ENCODE measurements at regions not wholly inside any gene's neighbourhood (a gene's known extent, or its start where the extent isn't known, plus 50 kb on each side); places are given as distances from the start of the nearest gene placed in this dataset.
"Not testable (repeated sequence)": the region's sequence is repeated elsewhere in the genome, so short reads cannot be mapped to it uniquely, and the experiment has no call there.

- DNase-seq = no peak
Observed at GRCh38 chr4:114088481-114088880, 109.0 kb upstream of the ARSJ start.

GRCh38 chr4:114091546-114091945 is 112.1 kb upstream of the ARSJ start:
- no peak for DNase-seq

DNA sequence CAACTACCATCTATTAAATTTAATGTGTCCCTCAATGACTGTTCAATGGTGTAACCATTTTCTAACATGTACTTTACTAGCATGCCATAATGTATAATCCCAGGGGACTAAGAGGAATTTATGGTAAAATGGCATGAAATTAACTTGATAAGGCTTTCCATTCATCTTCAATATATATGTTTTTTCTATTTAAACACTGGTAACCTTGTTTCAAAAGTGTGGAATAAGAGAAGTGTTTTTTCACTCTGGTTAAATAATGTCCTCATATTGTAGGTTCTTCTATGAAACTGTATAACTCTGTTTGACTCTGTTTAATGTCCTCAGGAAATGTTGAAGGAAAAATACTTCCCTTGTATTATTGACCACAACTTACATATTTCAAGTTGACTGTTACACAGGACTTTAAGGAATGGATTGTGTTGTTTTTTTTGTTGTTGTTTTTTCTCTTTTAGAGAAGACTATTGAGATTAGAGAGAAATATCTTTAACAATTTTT is 113.8 kb upstream of the ARSJ start:
- no peak for DNase-seq

DNA sequence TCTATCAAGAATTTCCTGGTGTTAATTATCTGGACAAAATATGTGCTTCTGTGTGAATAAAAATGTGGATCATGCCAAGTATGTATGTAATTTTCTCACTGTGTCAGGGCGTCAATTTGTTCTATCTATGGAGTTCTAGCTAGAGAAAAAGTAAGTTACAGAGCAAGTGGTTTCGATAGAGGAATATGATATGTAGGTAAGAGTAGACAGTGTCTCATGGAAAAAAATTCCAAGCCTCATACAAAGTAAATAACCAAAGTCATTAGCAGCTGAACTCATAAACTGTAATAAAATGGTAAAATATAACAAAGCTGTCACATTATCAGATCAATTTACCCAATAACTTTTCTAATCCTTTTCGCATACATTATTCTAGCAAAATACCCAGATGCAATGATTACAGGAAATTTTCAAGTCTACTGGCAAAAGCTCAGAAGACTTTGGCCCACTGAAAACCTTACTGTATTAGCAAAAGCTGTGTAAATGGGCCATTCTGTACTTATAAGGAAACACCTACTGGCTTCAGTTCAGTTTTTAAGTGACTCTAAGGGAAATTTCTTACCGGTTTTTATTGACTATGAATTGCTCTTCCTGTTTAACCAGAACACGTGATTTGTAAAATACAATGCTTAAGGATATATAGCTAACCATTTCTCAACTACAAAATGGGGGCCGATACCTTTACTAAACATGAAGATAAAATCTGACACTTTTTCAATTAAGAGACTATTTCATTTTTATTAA is 121.0 kb upstream of the ARSJ start:
- DNase-seq = no peak

- DNase-seq = no peak
Observed at GRCh38 chr4:114103908-114104307, 124.5 kb upstream of the ARSJ start.

GRCh38 chr4:114108869-114109268 is 129.4 kb upstream of the ARSJ start:
- DNase-seq = peak; percentile 23

GRCh38 chr4:114109776-114110175 is 130.3 kb upstream of the ARSJ start:
- no peak for DNase-seq

DNA sequence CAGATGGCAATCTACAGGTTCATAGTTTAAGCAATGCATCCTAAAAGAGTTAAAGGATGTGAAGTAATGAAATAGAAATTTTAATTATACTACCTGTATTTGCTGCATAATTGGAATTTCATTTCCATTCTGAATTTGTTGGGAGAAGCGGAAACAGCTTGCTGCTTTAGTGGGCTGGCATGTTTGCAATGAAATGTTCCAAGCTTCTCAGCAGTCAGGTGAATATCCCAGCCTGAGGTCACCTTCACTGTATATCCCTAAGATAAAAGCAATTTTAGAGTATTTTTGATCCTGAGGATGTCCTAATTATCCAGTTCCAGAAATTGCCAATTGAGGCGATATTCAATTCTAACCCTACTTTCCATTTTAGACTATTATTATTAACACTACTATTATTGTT is 136.1 kb upstream of the ARSJ start:
- DNase-seq = no peak

GRCh38 chr4:114116861-114117260 is 137.4 kb upstream of the ARSJ start:
- DNase-seq = no peak

DNA sequence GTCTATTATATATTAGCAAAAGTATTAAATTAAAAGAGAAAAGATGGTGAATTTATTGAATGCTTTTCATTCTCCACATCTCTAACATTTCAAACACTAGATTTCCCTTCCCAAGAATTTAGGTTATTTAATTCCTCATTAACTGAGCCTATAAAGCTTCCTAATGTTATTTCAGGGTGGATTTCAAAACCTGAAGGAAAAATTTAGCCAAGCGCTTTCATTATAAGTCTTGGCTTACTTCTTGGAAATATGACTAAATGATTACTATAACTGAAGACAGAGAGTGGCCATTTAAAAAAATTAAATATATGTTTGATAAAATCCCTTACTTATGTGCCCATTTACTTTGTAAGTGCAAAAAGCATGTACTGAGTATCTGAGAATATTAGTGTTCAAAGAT is 141.8 kb upstream of the ARSJ start:
- DNase-seq = no peak

DNA sequence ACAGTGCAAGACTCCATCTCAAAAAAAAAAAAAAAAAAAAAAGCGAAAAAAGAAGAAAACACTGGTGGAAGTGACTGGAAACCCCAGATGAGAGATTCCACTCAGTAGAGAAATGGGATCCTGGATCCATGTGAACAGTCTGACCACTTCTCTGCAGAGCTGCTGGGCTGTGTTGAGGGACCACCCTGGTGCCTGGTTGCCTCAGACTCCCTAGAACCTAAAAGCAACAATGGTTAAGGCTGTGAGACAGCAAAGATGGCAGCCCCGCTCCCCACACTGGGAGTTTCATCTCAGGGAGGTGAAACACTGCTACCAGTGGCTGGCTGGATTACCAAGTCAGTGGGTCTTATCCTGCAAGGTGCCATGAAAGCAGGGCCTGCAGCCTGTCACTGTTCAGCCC is 152.8 kb upstream of the ARSJ start:
- no peak for DNase-seq

- DNase-seq = no peak
Observed at GRCh38 chr4:114132830-114133229, 153.4 kb upstream of the ARSJ start.

GRCh38 chr4:114136069-114136468 is 156.6 kb upstream of the ARSJ start:
- no peak for DNase-seq

- DNase-seq = no peak
Observed at GRCh38 chr4:114137984-114138383, 158.5 kb upstream of the ARSJ start.

DNA sequence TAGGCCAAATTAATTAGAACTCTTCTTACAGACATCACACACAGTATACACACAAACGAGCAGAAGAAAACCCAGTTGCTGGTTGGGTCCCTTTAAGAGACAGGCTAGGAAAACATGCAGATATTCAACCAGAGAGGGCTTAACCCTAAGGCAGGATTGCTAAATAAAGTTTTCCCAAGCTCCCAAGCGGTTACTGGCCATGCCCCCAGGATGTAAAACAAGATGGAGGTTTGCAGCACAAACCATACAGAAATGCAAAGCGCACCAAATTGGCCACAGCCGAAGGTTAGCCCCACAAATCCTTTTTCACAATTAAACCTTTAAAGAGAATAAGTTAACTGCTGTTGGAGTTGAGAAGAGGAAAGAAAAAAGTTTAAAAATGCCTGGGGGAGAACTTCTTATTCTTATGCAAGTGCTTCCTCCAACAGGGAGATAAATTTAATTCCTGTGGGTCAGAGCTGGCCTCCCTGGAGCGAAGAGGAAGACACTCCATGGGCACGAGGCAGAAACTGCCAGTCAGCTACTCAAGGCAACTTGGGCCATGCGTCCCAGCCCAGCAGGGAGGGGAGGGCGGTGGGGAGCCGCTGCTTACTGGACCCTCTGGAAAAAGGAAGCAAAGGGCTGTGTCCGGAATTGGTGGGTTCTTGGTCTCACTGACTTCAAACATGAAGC is 167.6 kb upstream of the ARSJ start:
- no peak for DNase-seq

- DNase-seq = not testable (repeated sequence)
Observed at GRCh38 chr4:114147619-114148208, 168.3 kb upstream of the ARSJ start.

DNA sequence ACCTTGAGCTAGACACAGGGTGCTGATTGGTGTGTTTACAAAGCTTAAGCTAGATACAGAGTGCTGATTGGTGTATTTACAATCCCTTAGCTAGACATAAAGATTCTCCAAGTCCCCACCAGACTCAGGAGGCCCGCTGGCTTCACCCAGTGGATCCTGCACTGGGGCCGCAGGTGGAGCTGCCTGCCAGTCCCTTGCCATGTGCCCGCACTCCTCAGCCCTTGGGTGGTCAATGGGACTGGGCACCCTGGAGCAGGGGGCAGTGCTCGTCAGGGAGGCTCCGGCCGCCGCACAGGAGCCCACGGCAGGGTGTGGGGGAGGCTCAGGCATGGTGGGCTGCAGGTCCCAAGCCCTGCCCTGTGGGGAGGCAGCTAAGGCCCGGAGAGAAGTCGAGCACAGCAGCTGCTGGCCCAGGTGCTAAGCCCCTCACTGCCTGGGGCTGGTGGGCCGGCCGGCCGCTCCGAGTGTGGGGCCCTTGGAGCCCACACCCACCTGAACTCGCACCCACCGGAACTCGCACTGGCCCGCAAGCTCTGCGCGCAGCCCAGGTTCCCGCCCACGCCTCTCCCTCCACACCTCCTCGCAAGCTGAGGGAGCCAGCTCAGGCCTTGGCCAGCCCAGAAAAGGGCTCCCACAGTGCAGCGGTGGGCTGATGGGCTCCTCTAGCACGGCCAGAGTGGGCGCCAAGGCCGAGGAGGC is 169.1 kb upstream of the ARSJ start:
- not testable (repeated sequence) for DNase-seq

- no peak for DNase-seq
Observed at GRCh38 chr4:114156371-114156770, 176.9 kb upstream of the ARSJ start.

- DNase-seq = no peak
Observed at GRCh38 chr4:114161809-114162208, 182.4 kb upstream of the ARSJ start.

GRCh38 chr4:114163051-114163450 is 183.6 kb upstream of the ARSJ start:
- DNase-seq = no peak

DNA sequence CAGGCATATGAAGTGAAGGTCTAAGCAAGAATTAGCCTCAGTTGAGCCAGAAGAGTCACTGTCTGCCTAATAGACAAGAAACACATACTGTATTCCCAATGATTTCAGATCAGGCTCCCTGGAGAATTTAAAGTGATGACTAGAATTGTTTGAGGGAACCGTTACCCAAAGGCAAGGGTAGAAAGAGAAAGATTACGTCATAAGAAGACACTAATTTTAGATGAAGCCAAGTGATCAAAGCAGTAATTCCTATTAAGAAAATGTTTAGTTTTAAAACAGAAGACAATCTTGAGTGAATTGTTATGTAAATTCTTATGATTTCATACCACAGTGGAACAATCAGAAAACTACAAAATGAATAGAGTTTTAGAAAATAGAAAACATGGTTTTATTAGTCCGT is 194.5 kb upstream of the ARSJ start:
- no peak for DNase-seq

DNA sequence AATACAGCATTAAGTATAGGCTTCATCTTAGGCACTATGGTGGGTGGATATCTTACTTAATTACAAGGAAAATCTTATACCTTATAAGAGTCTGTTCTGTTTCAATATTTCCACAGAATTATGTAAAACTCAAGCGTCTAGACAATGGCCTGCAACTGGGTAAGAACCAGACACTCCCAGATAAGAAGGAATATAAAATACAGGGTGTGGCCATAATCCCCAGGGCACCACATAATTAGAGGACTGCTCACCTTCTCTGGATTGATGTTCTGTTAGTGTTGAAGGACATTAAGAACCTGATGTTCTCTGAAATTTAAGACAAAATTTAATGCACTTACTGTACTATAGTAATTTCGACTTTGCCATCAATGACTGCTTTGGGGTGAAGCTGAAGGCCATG is 198.2 kb upstream of the ARSJ start:
- no peak for DNase-seq

DNA sequence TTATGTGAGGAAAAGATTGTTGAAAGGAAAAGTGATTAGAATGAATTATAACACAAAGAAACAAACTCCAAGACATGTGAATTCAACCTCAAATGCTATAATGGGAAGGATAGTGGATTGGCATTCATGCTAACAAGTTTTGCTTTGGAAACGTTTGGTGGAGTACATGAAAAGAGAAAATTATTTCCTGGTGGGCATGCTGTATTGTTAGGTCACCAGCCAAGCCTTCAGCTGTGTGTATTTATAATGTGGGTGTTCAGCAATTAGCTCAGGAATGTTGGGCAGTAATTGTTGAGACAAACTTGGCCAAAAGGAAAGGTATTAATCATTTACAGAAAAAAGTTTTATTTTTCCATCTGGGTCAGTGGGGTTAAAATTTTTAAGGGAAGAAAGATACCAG is 198.9 kb upstream of the ARSJ start:
- DNase-seq = no peak

- peak; percentile 9 for DNase-seq
Observed at GRCh38 chr4:114180481-114180880, 201.0 kb upstream of the ARSJ start.
